ENCODE measurements at regions not wholly inside any gene's neighbourhood (a gene's known extent, or its start where the extent isn't known, plus 50 kb on each side); places are given as distances from the start of the nearest gene placed in this dataset.

DNA sequence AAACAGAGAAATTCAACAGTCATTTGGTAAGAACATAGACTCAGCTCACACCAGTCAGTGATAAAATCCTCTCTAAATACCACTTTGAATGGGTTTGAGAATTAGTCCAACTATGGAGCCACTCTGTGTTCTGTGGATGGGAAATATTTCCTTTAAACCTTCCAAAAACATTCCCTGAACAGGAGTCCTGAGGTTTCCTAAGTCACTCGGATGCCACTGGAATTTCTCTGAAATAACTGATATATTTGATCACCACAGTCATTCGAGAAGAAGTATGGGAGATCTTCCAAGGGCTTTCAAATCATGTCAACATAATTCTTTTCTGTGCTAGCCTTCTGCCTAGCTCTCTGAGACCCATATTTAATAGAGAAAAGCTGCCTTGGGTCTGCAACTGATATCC is 958.6 kb downstream of the STIM2 start:
- ChIA-PET CTCF (no interaction called here), POLR2A (ENCODE audit: unreplicated experiment) (no interaction called here)
- no peak for DNase-seq
- BruUV-seq (replicated peaks) = no TSS peak
- Histone ChIP-seq H3K79me2 (ENCODE audit: low read depth) (no peaks in the 10 kb centered on the region), H2AFZ (no peak overlapping the region), H3K9me2 (ENCODE audit: insufficient read depth) (no peaks in the 10 kb centered on the region; the same call in 1 of the 2 replicates), H3F3A (ENCODE audit: insufficient read depth, low read depth) (no peaks in the 10 kb centered on the region), H3K4me2 (no peak overlapping the region), H4K20me1 (ENCODE audit: insufficient read depth) (no peaks in the 10 kb centered on the region), H3K27ac (no peak overlapping the region), H3K9me3 (ENCODE audit: insufficient read depth, low read depth) (no peaks in the 10 kb centered on the region), H3K4me1 (replicated peaks; ENCODE audit: insufficient read depth) (no peaks in the 10 kb centered on the region), H3K27me3 (ENCODE audit: insufficient read depth, low read depth) (no peaks in the 10 kb centered on the region), H3K4me3 (no peak overlapping the region), H3K36me3 (ENCODE audit: low read depth) (no peaks in the 10 kb centered on the region)
- TF ChIP-seq EZH2 (IDR thresholded peaks at IDR 0.05; ENCODE audit: low read depth) = no peak
- TF ChIP-seq, protein P1, sequence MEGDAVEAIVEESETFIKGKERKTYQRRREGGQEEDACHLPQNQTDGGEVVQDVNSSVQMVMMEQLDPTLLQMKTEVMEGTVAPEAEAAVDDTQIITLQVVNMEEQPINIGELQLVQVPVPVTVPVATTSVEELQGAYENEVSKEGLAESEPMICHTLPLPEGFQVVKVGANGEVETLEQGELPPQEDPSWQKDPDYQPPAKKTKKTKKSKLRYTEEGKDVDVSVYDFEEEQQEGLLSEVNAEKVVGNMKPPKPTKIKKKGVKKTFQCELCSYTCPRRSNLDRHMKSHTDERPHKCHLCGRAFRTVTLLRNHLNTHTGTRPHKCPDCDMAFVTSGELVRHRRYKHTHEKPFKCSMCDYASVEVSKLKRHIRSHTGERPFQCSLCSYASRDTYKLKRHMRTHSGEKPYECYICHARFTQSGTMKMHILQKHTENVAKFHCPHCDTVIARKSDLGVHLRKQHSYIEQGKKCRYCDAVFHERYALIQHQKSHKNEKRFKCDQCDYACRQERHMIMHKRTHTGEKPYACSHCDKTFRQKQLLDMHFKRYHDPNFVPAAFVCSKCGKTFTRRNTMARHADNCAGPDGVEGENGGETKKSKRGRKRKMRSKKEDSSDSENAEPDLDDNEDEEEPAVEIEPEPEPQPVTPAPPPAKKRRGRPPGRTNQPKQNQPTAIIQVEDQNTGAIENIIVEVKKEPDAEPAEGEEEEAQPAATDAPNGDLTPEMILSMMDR (conservative IDR thresholded peaks at IDR 0.05) = no peak
- intact Hi-C loops (cut with micrococcal nuclease; ENCODE audit: unreplicated experiment) = no loop called here

DNA sequence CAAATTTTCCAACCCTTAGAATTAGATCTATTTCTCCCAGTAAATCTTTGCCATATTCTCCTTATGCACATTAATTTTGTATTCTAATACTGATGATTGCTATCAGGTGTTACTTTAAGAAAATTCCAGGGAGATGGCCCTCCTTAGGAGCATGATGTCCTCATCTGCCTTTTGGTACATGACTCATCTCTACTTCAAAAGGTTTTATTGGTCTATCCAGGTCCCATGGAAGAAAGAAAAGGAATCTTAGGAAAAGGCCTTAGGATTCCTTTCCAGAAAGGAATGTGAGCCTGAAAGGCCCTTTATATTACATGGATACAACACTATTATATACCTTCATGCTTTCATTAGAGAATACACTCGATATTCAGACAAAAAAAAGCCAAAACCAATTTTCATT is 968.2 kb downstream of the STIM2 start:
- POLR2A ChIA-PET (ENCODE audit: unreplicated experiment) = no interaction called here
- Histone ChIP-seq H3F3A (ENCODE audit: insufficient read depth, low read depth) (no peaks in the 10 kb centered on the region), H3K27ac (no peak overlapping the region), H4K20me1 (ENCODE audit: insufficient read depth) (no peaks in the 10 kb centered on the region), H3K36me3 (ENCODE audit: low read depth) (no peaks in the 10 kb centered on the region), H3K27me3 (ENCODE audit: insufficient read depth, low read depth) (no peaks in the 10 kb centered on the region), H2AFZ (no peak overlapping the region), H3K79me2 (ENCODE audit: low read depth) (no peaks in the 10 kb centered on the region), H3K4me1 (replicated peaks; ENCODE audit: insufficient read depth) (no peaks in the 10 kb centered on the region), H3K4me2 (no peak overlapping the region), H3K9me2 (ENCODE audit: insufficient read depth) (no peaks in the 10 kb centered on the region), H3K9me3 (ENCODE audit: insufficient read depth, low read depth) (no peaks in the 10 kb centered on the region), H3K4me3 (no peak overlapping the region)
- TF ChIP-seq, protein P1 (conservative IDR thresholded peaks at IDR 0.05) = no peak
- TF ChIP-seq EZH2 (IDR thresholded peaks at IDR 0.05; ENCODE audit: low read depth) = no peak
- CTCF ChIA-PET = no interaction called here
- DNase-seq = no peak
- intact Hi-C loops (cut with micrococcal nuclease; ENCODE audit: unreplicated experiment) = no loop called here
- no TSS peak for BruUV-seq (replicated peaks)

DNA sequence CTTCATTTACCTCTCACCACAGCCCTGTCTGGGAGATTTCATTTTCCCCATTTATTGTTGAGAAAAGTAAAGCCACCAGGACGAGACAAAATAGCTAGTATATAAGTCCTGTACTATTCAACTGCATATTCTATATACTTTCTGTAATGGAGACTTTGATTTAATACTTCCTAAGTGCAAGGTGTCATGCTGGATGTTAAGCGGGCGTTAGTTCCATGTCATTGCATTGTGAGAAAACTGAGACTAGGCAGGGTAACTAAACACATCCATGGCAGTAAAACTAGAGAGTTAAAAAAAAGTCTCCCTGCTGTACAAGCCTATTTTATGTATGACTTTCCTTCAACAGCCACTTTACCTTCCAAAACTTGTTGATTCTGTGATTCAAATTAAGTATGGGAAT is 969.6 kb downstream of the STIM2 start:
- H3K9me3 ChIP-seq (ENCODE audit: insufficient read depth, low read depth) = no peaks in the 10 kb centered on the region
- no peak overlapping the region for H3K27ac ChIP-seq
- CTCF ChIA-PET = no interaction called here
- no peak for TF ChIP-seq EZH2 (IDR thresholded peaks at IDR 0.05; ENCODE audit: low read depth)
- TF ChIP-seq, protein P1 (conservative IDR thresholded peaks at IDR 0.05) = no peak
- POLR2A ChIA-PET (ENCODE audit: unreplicated experiment) = no interaction called here
- H3K27me3 ChIP-seq (ENCODE audit: insufficient read depth, low read depth) = no peaks in the 10 kb centered on the region
- no peaks in the 10 kb centered on the region for H3K36me3 ChIP-seq (ENCODE audit: low read depth)
- no peak for DNase-seq
- H3K79me2 ChIP-seq (ENCODE audit: low read depth) = no peaks in the 10 kb centered on the region
- no peak overlapping the region for H2AFZ ChIP-seq
- H3K4me2 ChIP-seq = no peak overlapping the region
- H3F3A ChIP-seq (ENCODE audit: insufficient read depth, low read depth) = no peaks in the 10 kb centered on the region
- no TSS peak for BruUV-seq (replicated peaks)
- H4K20me1 ChIP-seq (ENCODE audit: insufficient read depth) = no peaks in the 10 kb centered on the region
- no peaks in the 10 kb centered on the region for H3K9me2 ChIP-seq (ENCODE audit: insufficient read depth)
- intact Hi-C loops (cut with micrococcal nuclease; ENCODE audit: unreplicated experiment) = no loop called here
- H3K4me1 ChIP-seq (replicated peaks; ENCODE audit: insufficient read depth) = no peaks in the 10 kb centered on the region
- no peak overlapping the region for H3K4me3 ChIP-seq
